ENCODE measurements at regions not wholly inside any gene's neighbourhood (a gene's known extent, or its start where the extent isn't known, plus 50 kb on each side); places are given as distances from the start of the nearest gene placed in this dataset.

- TF ChIP-seq USF1 (IDR thresholded peaks at IDR 0.05) (no peak), NFIC (IDR thresholded peaks at IDR 0.05) (no peak), REST (IDR thresholded peaks at IDR 0.05; ENCODE audit: low read depth) (no peak), CREB1 (IDR thresholded peaks at IDR 0.05; ENCODE audit: low read depth) (no peak)
Measured at GRCh38 chr6:81814370-81815076, 62.0 kb upstream of the TENT5A start.

- TF ChIP-seq USF1 (IDR thresholded peaks at IDR 0.05), result no peak
- TF ChIP-seq CEBPB (IDR thresholded peaks at IDR 0.05), result no peak
- TF ChIP-seq TEAD4 (IDR thresholded peaks at IDR 0.05), result no peak
- no peak for TF ChIP-seq EGR1 (IDR thresholded peaks at IDR 0.05)
- TF ChIP-seq REST (IDR thresholded peaks at IDR 0.05; ENCODE audit: low read depth), result no peak
- no peak for TF ChIP-seq FOXM1 (IDR thresholded peaks at IDR 0.05; ENCODE audit: borderline replicate concordance, low read depth)
- TF ChIP-seq EP300 (IDR thresholded peaks at IDR 0.05; ENCODE audit: borderline replicate concordance), result no peak
- TF ChIP-seq TCF12 (IDR thresholded peaks at IDR 0.05; ENCODE audit: low read depth), result no peak
- TF ChIP-seq RAD21 (IDR thresholded peaks at IDR 0.05; ENCODE audit: low read depth), result no peak
- TF ChIP-seq TAF1 (IDR thresholded peaks at IDR 0.05; ENCODE audit: low read depth), result no peak
- no peak for TF ChIP-seq NFIC (IDR thresholded peaks at IDR 0.05)
- no peak for TF ChIP-seq CREB1 (IDR thresholded peaks at IDR 0.05; ENCODE audit: low read depth)
- no peak for TF ChIP-seq MAX (IDR thresholded peaks at IDR 0.05)
- TF ChIP-seq YY1 (IDR thresholded peaks at IDR 0.05; ENCODE audit: low read depth), result no peak
- TF ChIP-seq ZBTB7A (IDR thresholded peaks at IDR 0.05; ENCODE audit: low read depth), result no peak
Measured at GRCh38 chr6:81813305-81813704, 60.8 kb upstream of the TENT5A start.

- TF ChIP-seq YY1 (IDR thresholded peaks at IDR 0.05; ENCODE audit: low read depth) (no peak), REST (IDR thresholded peaks at IDR 0.05; ENCODE audit: low read depth) (no peak), NFIC (IDR thresholded peaks at IDR 0.05) (no peak), RAD21 (IDR thresholded peaks at IDR 0.05; ENCODE audit: low read depth) (no peak), CEBPB (IDR thresholded peaks at IDR 0.05) (no peak), TAF1 (IDR thresholded peaks at IDR 0.05; ENCODE audit: low read depth) (no peak), MAX (IDR thresholded peaks at IDR 0.05) (no peak), EGR1 (IDR thresholded peaks at IDR 0.05) (no peak), TCF12 (IDR thresholded peaks at IDR 0.05; ENCODE audit: low read depth) (no peak), ZBTB7A (IDR thresholded peaks at IDR 0.05; ENCODE audit: low read depth) (no peak), CREB1 (IDR thresholded peaks at IDR 0.05; ENCODE audit: low read depth) (no peak), USF1 (IDR thresholded peaks at IDR 0.05) (no peak), TEAD4 (IDR thresholded peaks at IDR 0.05) (no peak), FOXM1 (IDR thresholded peaks at IDR 0.05; ENCODE audit: borderline replicate concordance, low read depth) (no peak), EP300 (IDR thresholded peaks at IDR 0.05; ENCODE audit: borderline replicate concordance) (no peak)
Measured at GRCh38 chr6:81812401-81812800, 59.9 kb upstream of the TENT5A start.
